HEK293 (cell line): ENCODE measurements at regions not wholly inside any gene's neighbourhood (a gene's known extent, or its start where the extent isn't known, plus 50 kb on each side); places are given as distances from the start of the nearest gene placed in this dataset.

Source experiments
- CTCF ChIA-PET: fragments of 350-600 bp; formaldehyde crosslinking; extraction: SDS; loops from one replicate; lab custom pipeline; 2021; ENCODE audit warnings: antibody characterized with exemption; lab: Yijun Ruan, JAX
- POLR2A ChIA-PET: fragments of 300-600 bp; formaldehyde crosslinking; extraction: SDS; loops from one replicate; lab custom pipeline; 2020; ENCODE audit warnings: antibody characterized with exemption, inconsistent platforms; lab: Yijun Ruan, JAX
- H3K27ac ChIP-seq: fragments of 200-500 bp; sonication (Bioruptor generic); 2 replicates; pipeline ENCODE4 v1.5.1; 2014; ENCODE audit warnings: low read depth, low read length, control low read depth, inconsistent platforms; ENCODE audit errors: extremely low read depth
- H3K36me3 ChIP-seq, 2 experiments: fragments of 200-500 bp in 1 of 2; sonication (Bioruptor generic) in 1 of 2; 1 replicate in 1 of 2; 2 replicates in 1 of 2; pipeline ENCODE4 v1.5.1; 2014 to 2017; ENCODE audit warnings: inconsistent platforms in 2 of 2, low read length in 2 of 2; ENCODE audit not compliant: control insufficient read depth in 2 of 2, insufficient read depth in 1 of 2
- H3K4me1 ChIP-seq: fragments of 200-500 bp; sonication (Bioruptor generic); 2 replicates; pipeline ENCODE4 v1.5.1; 2014; ENCODE audit warnings: mild to moderate bottlenecking, low read length, inconsistent platforms; ENCODE audit not compliant: control insufficient read depth, insufficient read depth
- H3K4me3 ChIP-seq: 2 replicates; pipeline ENCODE4 v1.5.1; 2011; ENCODE audit warnings: low read depth, mild to moderate bottlenecking, control low read depth, low read length, moderate library complexity
- H3K9me3 ChIP-seq: fragments of 200-500 bp; sonication (Bioruptor generic); 2 replicates; pipeline ENCODE4 v1.5.1; 2014; ENCODE audit warnings: low read depth, low read length, inconsistent platforms; ENCODE audit not compliant: control insufficient read depth, insufficient read depth
- AEBP2 ChIP-seq: fragments of 450-650 bp; formaldehyde crosslinking; IDR thresholded peaks from 2 replicates; pipeline ENCODE4 v1.5.1; 2016; ENCODE audit warnings: missing biosample characterization, missing genetic modification characterization, borderline replicate concordance
- EGR2 ChIP-seq: fragments of 450-650 bp; formaldehyde crosslinking; IDR thresholded peaks from 2 replicates; pipeline ENCODE4 v1.5.1; 2016; ENCODE audit warnings: low read depth, missing biosample characterization, missing genetic modification characterization
- GFI1B ChIP-seq: fragments of 450-650 bp; formaldehyde crosslinking; IDR thresholded peaks from 2 replicates; pipeline ENCODE4 v1.5.1; 2016; ENCODE audit warnings: missing biosample characterization, missing genetic modification characterization
- GLIS1 ChIP-seq: fragments of 450-650 bp; formaldehyde crosslinking; IDR thresholded peaks from 2 replicates; pipeline ENCODE4 v1.5.1; 2016; ENCODE audit warnings: missing biosample characterization, missing genetic modification characterization
- PRDM4 ChIP-seq: fragments of 450-650 bp; formaldehyde crosslinking; IDR thresholded peaks from 2 replicates; pipeline ENCODE4 v1.5.1; 2017; ENCODE audit warnings: missing biosample characterization, missing genetic modification characterization
- REPIN1 ChIP-seq: fragments of 450-650 bp; formaldehyde crosslinking; IDR thresholded peaks from 2 replicates; pipeline ENCODE4 v1.5.1; 2017; ENCODE audit warnings: missing biosample characterization, missing genetic modification characterization, low read depth
- TRIM28 ChIP-seq: IDR thresholded peaks from 2 replicates; pipeline ENCODE4 v1.6.1; 2011; ENCODE audit warnings: low read length, control low read depth, borderline replicate concordance
- ZBTB48 ChIP-seq: fragments of 450-650 bp; formaldehyde crosslinking; IDR thresholded peaks from 2 replicates; pipeline ENCODE4 v1.5.1; 2016; ENCODE audit warnings: missing biosample characterization, missing genetic modification characterization
- ZFP3 ChIP-seq: fragments of 450-650 bp; formaldehyde crosslinking; IDR thresholded peaks from 2 replicates; pipeline ENCODE4 v1.5.1; 2016; ENCODE audit warnings: low read depth, missing biosample characterization, missing genetic modification characterization
- ZFP69B ChIP-seq: fragments of 450-650 bp; formaldehyde crosslinking; IDR thresholded peaks from 2 replicates; pipeline ENCODE4 v1.5.1; 2016; ENCODE audit warnings: missing biosample characterization, missing genetic modification characterization
- ZNF157 ChIP-seq: fragments of 450-650 bp; formaldehyde crosslinking; IDR thresholded peaks from 2 replicates; pipeline ENCODE4 v1.5.1; 2016; ENCODE audit warnings: missing biosample characterization, missing genetic modification characterization
- ZNF202 ChIP-seq: fragments of 450-650 bp; formaldehyde crosslinking; IDR thresholded peaks from 2 replicates; pipeline ENCODE4 v1.5.1; 2016; ENCODE audit warnings: missing biosample characterization, missing genetic modification characterization, borderline replicate concordance
- ZNF280C ChIP-seq: fragments of 450-650 bp; formaldehyde crosslinking; IDR thresholded peaks from 2 replicates; pipeline ENCODE4 v1.5.1; 2016; ENCODE audit warnings: missing biosample characterization, missing genetic modification characterization
- ZNF350 ChIP-seq: fragments of 450-650 bp; formaldehyde crosslinking; IDR thresholded peaks from 2 replicates; pipeline ENCODE4 v1.5.0; 2017; ENCODE audit warnings: missing biosample characterization, mild to moderate bottlenecking, missing genetic modification characterization
- ZNF404 ChIP-seq: fragments of 450-650 bp; formaldehyde crosslinking; IDR thresholded peaks from 2 replicates; pipeline ENCODE4 v1.5.1; 2017; ENCODE audit warnings: missing biosample characterization, missing genetic modification characterization
- ZNF426 ChIP-seq: fragments of 450-650 bp; formaldehyde crosslinking; IDR thresholded peaks from 2 replicates; pipeline ENCODE4 v1.5.1; 2017; ENCODE audit warnings: missing biosample characterization, missing genetic modification characterization, mild to moderate bottlenecking, inconsistent platforms, moderate library complexity
- ZNF560 ChIP-seq: fragments of 450-650 bp; formaldehyde crosslinking; IDR thresholded peaks from 2 replicates; pipeline ENCODE4 v1.5.1; 2017; ENCODE audit warnings: missing biosample characterization, missing genetic modification characterization, borderline replicate concordance
- ZNF561 ChIP-seq: fragments of 450-650 bp; IDR thresholded peaks from 2 replicates; pipeline ENCODE4 v1.5.1; 2018; ENCODE audit warnings: missing biosample characterization, missing genetic modification characterization, borderline replicate concordance
- ZNF654 ChIP-seq: fragments of 450-650 bp; formaldehyde crosslinking; IDR thresholded peaks from 2 replicates; pipeline ENCODE4 v1.5.1; 2016; ENCODE audit warnings: low read depth, missing biosample characterization, missing genetic modification characterization
- ZNF677 ChIP-seq: fragments of 450-650 bp; IDR thresholded peaks from 2 replicates; pipeline ENCODE4 v1.5.0; 2018; ENCODE audit warnings: missing biosample characterization, mild to moderate bottlenecking, missing genetic modification characterization, moderate library complexity
- ZNF707 ChIP-seq: fragments of 450-650 bp; formaldehyde crosslinking; IDR thresholded peaks from 2 replicates; pipeline ENCODE4 v1.5.1; 2016; ENCODE audit warnings: missing biosample characterization, missing genetic modification characterization
- ZNF791 ChIP-seq: fragments of 450-650 bp; formaldehyde crosslinking; IDR thresholded peaks from 2 replicates; pipeline ENCODE4 v1.5.1; 2016; ENCODE audit warnings: missing biosample characterization, missing genetic modification characterization

DNA sequence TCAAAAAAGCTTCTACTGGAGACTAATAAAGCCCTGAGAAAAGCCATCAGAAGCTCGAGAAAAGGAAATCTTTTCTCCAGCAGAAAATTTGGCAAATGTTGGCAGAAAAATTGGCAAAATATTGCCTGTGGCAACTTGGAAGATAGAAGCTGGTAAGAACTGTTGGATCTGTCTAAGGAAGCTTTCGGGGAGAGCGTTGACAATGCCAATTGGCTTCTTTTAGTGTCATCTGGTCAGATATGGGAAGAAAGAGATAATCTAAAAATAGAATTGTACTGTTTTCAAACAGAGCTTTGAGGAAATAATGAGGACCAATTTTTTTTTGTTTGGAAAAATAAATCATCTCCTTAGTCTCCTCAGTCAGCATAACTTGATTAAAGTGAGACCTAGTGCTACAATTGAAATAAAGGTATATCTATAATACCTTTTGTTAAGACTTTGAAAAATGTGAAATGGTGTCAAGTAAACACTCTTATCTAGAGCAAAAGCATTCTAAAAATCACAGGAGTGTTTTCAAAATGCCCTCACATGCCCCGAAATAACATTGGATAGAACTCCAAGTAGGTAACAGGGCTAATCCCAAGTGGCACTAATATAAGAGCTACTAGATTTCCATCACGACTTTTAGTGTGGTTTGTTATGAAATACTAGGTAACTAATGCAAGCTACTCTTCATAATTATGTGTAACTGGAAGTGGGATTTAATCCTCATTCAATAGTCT, 882.2 kb upstream of the B3GALT2 start (continued):
- TF ChIP-seq ZNF677 (tag by site-specific recombination) = no peak
- no peak for TF ChIP-seq TRIM28
- TF ChIP-seq ZFP3 (tag by site-specific recombination) = no peak
- TF ChIP-seq ZNF654 (tag by site-specific recombination) = no peak
- no peak for TF ChIP-seq PRDM4
- TF ChIP-seq ZNF280C (tag by site-specific recombination) = no peak
- TF ChIP-seq AEBP2 (tag by site-specific recombination) = no peak
- no peak for TF ChIP-seq ZNF560 (tag by site-specific recombination)
- TF ChIP-seq ZNF404 (tag by site-specific recombination) = no peak
- TF ChIP-seq ZNF202 = no peak
- TF ChIP-seq, all 188 proteins: peak for 0

DNA sequence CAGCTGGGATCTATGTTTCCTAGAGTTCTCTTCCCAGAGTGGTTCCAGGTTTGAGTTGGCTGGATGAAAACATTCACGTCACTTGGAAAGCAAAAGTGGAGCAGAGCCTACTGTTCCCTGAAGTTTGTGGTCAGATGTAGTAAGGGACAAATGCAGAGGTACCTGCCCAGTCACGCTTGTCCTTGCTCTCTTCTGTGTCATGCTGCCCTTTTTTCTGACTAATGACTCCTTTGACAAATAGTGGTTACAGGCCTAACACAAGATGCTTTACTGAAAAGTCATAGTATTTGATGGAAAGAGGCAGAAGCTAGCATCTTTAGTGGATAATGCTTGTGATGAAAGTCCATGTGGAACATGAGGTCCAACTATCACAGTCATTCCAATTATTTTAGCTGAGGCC, 881.4 kb upstream of the B3GALT2 start:
- H3K36me3 ChIP-seq = no peaks in the 10 kb centered on the region
- POLR2A ChIA-PET = no interaction called here
- CTCF ChIA-PET = no interaction called here
- H3K4me3 ChIP-seq = no peak overlapping the region
- no peak overlapping the region for H3K27ac ChIP-seq
- TF ChIP-seq REPIN1 (tag by site-specific recombination) (no peak), ZNF791 (no peak), GFI1B (tag by site-specific recombination) (no peak), ZNF157 (no peak), ZBTB48 (no peak), GLIS1 (tag by site-specific recombination) (no peak), ZFP69B (tag by site-specific recombination) (no peak), EGR2 (tag by site-specific recombination) (no peak), ZNF426 (no peak), ZNF707 (tag by site-specific recombination) (no peak), ZNF561 (no peak), ZNF350 (no peak)
- H3K9me3 ChIP-seq = no peaks in the 10 kb centered on the region
- no peaks in the 10 kb centered on the region for H3K4me1 ChIP-seq
